ENCODE measurements at regions not wholly inside any gene's neighbourhood (a gene's known extent, or its start where the extent isn't known, plus 50 kb on each side); places are given as distances from the start of the nearest gene placed in this dataset.

DNA sequence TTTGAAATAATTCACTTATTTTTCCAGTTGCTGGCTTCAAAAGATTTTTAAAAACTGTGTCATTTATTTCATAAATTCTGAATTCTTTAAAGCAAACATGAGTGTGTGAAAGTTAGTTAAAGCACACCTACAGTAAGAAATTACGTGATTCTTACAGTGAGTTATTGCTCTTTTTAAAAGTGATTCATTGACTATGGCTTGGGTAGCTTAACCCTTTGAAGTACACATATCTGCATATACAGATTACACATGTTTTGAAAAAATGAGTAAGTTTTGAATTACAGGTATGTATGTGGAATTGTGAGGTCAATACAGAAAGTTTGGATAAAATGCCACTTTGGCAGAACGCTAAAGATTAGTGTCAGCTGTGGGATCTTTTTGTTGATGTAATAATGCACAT, 64.5 kb upstream of the MBNL1 start (continued):
- TF ChIP-seq PHF8 (conservative IDR thresholded peaks at IDR 0.05; ENCODE audit: low read depth, low read length), result no peak
- no peak for TF ChIP-seq SIN3A (conservative IDR thresholded peaks at IDR 0.05 in 1 of 2, IDR thresholded peaks at IDR 0.05 in 1 of 2; ENCODE audit: low read depth in 1 of 2, low read length in 2 of 2)
- no peak for TF ChIP-seq TCF12 (IDR thresholded peaks at IDR 0.05; ENCODE audit: low read depth, low read length)
- no peak for TF ChIP-seq POLR2A (IDR thresholded peaks at IDR 0.05; ENCODE audit: control extremely low read depth in 1 of 2, low read depth in 2 of 2, low read length in 2 of 2)
